ENCODE measurements at regions not wholly inside any gene's neighbourhood (a gene's known extent, or its start where the extent isn't known, plus 50 kb on each side); places are given as distances from the start of the nearest gene placed in this dataset.

- TF ChIP-seq, protein P1, sequence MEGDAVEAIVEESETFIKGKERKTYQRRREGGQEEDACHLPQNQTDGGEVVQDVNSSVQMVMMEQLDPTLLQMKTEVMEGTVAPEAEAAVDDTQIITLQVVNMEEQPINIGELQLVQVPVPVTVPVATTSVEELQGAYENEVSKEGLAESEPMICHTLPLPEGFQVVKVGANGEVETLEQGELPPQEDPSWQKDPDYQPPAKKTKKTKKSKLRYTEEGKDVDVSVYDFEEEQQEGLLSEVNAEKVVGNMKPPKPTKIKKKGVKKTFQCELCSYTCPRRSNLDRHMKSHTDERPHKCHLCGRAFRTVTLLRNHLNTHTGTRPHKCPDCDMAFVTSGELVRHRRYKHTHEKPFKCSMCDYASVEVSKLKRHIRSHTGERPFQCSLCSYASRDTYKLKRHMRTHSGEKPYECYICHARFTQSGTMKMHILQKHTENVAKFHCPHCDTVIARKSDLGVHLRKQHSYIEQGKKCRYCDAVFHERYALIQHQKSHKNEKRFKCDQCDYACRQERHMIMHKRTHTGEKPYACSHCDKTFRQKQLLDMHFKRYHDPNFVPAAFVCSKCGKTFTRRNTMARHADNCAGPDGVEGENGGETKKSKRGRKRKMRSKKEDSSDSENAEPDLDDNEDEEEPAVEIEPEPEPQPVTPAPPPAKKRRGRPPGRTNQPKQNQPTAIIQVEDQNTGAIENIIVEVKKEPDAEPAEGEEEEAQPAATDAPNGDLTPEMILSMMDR (IDR thresholded peaks at IDR 0.05; ENCODE audit: extremely low read depth, insufficient read depth, missing control alignments), result no peak
- no peak for DNase-seq (ENCODE audit: low spot score)
- in situ Hi-C loops (cut with MboI; ENCODE audit: low pct_unique_long_range_greater_than_20kb, low sequenced_read_pairs, unreplicated experiment), result no loop called here
Observed at GRCh38 chr17:77592106-77592865, 366.2 kb upstream of the TNRC6C start.

DNA sequence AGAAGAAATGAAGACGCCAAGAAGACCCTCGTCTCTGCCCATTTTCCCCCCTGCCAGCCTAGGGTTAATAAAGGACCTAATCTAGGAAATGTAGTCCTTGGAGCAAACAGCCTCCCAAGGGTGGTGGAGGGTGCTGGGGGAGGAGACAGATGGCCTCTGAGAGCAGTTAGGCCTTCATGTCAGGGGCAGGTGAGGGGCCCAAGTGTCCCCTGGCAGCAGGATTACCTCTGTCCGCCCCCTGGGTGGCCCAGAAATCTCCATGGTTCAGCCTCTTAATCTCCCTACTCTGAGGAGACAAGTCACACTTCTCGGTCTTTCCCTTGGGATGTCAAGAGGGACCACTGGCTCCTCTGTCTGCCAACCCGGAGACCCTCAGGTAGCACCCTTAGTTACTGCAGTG lies 365.4 kb upstream of the TNRC6C start:
- no peak for DNase-seq (ENCODE audit: low spot score)
- TF ChIP-seq, protein P1 (IDR thresholded peaks at IDR 0.05; ENCODE audit: extremely low read depth, insufficient read depth, missing control alignments), result no peak
- in situ Hi-C loops (cut with MboI; ENCODE audit: low pct_unique_long_range_greater_than_20kb, low sequenced_read_pairs, unreplicated experiment), result no loop called here

- TF ChIP-seq, protein P1 (IDR thresholded peaks at IDR 0.05; ENCODE audit: extremely low read depth, insufficient read depth, missing control alignments), result no peak
- in situ Hi-C loops (cut with MboI; ENCODE audit: low pct_unique_long_range_greater_than_20kb, low sequenced_read_pairs, unreplicated experiment), result no loop called here
- no peak for DNase-seq (ENCODE audit: low spot score)
Observed at GRCh38 chr17:77594416-77595209, 363.9 kb upstream of the TNRC6C start.

DNA sequence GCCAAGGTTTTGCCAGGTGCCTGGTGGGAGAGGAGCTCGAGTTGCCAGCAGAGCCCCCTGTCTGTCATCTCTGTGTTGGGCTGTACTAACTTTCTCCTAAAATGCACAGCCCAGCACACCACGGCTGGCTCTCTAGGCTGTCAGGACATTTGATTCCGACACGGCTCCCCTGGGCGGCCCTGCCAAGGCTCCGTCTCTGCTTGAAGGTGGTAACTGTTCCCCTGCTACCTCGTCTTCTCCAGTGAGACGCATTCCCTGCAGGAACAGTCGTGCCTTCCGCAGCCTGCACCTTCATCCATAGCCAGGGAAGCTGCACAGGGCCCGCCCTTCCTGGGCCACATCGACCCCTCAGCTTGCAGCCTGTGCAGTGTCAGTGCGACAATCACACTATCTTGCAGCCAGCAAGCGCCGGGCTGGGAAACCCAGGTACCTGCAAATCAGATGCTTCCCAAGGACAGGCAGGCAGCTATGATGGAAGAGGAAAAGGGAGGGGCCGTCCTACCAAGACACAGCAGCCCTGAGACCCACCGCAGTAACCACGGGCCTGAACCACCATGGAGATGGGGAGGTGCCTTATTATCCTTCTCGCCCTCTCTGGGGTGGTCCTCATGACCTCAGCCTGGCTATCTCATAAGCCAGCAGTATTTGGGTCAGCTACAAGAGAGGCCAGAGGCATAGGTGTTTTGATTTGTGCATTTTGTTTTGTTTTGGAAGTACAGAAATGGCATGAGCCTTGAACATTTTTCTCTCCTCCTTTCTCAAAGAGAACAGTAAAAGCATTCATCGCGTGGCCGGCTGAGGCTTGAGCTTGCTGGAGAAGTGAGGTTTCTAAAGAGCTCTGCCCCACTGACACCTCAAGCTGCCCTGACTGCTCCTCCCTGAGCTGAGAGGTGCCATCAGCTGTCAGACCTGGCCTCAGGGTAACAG lies 361.7 kb upstream of the TNRC6C start:
- in situ Hi-C loops (cut with MboI; ENCODE audit: low pct_unique_long_range_greater_than_20kb, low sequenced_read_pairs, unreplicated experiment), result no loop called here
- TF ChIP-seq, protein P1 (IDR thresholded peaks at IDR 0.05; ENCODE audit: extremely low read depth, insufficient read depth, missing control alignments), result no peak
- no peak for DNase-seq (ENCODE audit: low spot score)

GRCh38 chr17:77597418-77598240 lies 360.9 kb upstream of the TNRC6C start:
- no peak for DNase-seq (ENCODE audit: low spot score)
- in situ Hi-C loops (cut with MboI; ENCODE audit: low pct_unique_long_range_greater_than_20kb, low sequenced_read_pairs, unreplicated experiment), result no loop called here
- TF ChIP-seq, protein P1 (IDR thresholded peaks at IDR 0.05; ENCODE audit: extremely low read depth, insufficient read depth, missing control alignments), result no peak

All from GM13977 (cell line).